B cell (primary cell): ENCODE measurements at regions not wholly inside any gene's neighbourhood (a gene's known extent, or its start where the extent isn't known, plus 50 kb on each side); places are given as distances from the start of the nearest gene placed in this dataset.

Experiments used
- ATAC-seq: fragments of 200-7000 bp; cut with Tn5 transposase; one replicate; pipeline ENCODE4 v1.10.0; 2021; ENCODE audit warnings: low read depth, mild to moderate bottlenecking, moderate number of reproducible peaks, moderate library complexity
- CTCF ChIA-PET: fragments of 350-600 bp; sonication (Branson Sonifier 250); formaldehyde crosslinking; loops from one replicate; lab custom pipeline; 2021; ENCODE audit warnings: antibody characterized with exemption, inconsistent platforms; lab: Charles Lee
- POLR2A ChIA-PET: fragments of 350-600 bp; sonication (Branson Sonifier 250); formaldehyde crosslinking; loops from one replicate; lab custom pipeline; 2021; ENCODE audit warnings: antibody characterized with exemption; lab: Charles Lee
- DNase-seq: peaks from one replicate; pipeline ENCODE4 v3.0.0; 2013
- H2AFZ ChIP-seq: 2 replicates; pipeline ENCODE4 v1.6.1; 2012; ENCODE audit warnings: mild to moderate bottlenecking, low read depth, low read length; ENCODE audit not compliant: insufficient read depth, poor library complexity, severe bottlenecking
- H3K27ac ChIP-seq, 2 donors: 1 replicate in 1 of 2; 2 replicates in 1 of 2; pipeline ENCODE4 v1.5.1; 2012 to 2013; ENCODE audit warnings: low read length in 2 of 2, mild to moderate bottlenecking in 2 of 2, moderate library complexity in 1 of 2
- H3K27me3 ChIP-seq, 4 experiments: fragments of 200-600 bp in 1 of 4; sonication (generic) in 1 of 4; replicated peaks in 1 of 4; 1 replicate in 2 of 4; 2 replicates in 2 of 4; pipeline versions ENCODE4 v1.6.1 to v1.7.0; 2013 to 2016; ENCODE audit warnings: low read length in 3 of 4, mild to moderate bottlenecking in 2 of 4, mixed read lengths in 1 of 4, moderate library complexity in 1 of 4; ENCODE audit not compliant: insufficient read depth in 4 of 4, control insufficient read depth in 3 of 4; ENCODE audit errors: control extremely low read depth in 1 of 4
- H3K36me3 ChIP-seq, 2 experiments: replicated peaks in 1 of 2; 1 replicate in 1 of 2; 2 replicates in 1 of 2; pipeline versions ENCODE4 v1.6.1 to v1.7.1; 2013; ENCODE audit warnings: low read length in 1 of 2; ENCODE audit not compliant: insufficient read depth in 2 of 2, control insufficient read depth in 1 of 2; ENCODE audit errors: control extremely low read depth in 1 of 2, extremely low read depth in 1 of 2
- H3K4me1 ChIP-seq, 2 donors: fragments of 200-600 bp in 1 of 2; sonication (generic) in 1 of 2; 1 replicate in 1 of 2; 2 replicates in 1 of 2; pipeline versions ENCODE4 v1.5.1 to v1.6.1; 2013 to 2017; ENCODE audit warnings: low read length in 2 of 2; ENCODE audit not compliant: control insufficient read depth in 2 of 2, insufficient read depth in 2 of 2
- H3K4me2 ChIP-seq: replicated peaks from 2 replicates; pipeline ENCODE3; 2012; ENCODE audit warnings: mild to moderate bottlenecking, low read depth, low read length; ENCODE audit not compliant: poor library complexity, severe bottlenecking
- H3K4me3 ChIP-seq, 5 experiments: fragments of 200-600 bp in 1 of 5; sonication (generic) in 1 of 5; 1 replicate in 3 of 5; 2 replicates in 2 of 5; pipeline versions ENCODE4 v1.5.1 to v1.7.0; 2011 to 2016; ENCODE audit warnings: low read length in 4 of 5, mild to moderate bottlenecking in 4 of 5, low read depth in 2 of 5, control low read depth in 1 of 5, moderate library complexity in 1 of 5; ENCODE audit not compliant: insufficient read depth in 1 of 5; ENCODE audit errors: control extremely low read depth in 1 of 5, extremely low read depth in 1 of 5
- H3K79me2 ChIP-seq: fragments of 200-600 bp; sonication (generic); one replicate; pipeline ENCODE4 v1.6.0; 2016; ENCODE audit warnings: low read length; ENCODE audit not compliant: control insufficient read depth, insufficient read depth
- H3K9ac ChIP-seq: fragments of 200-600 bp; sonication (generic); 2 replicates; pipeline ENCODE4 v1.6.1; 2017; ENCODE audit warnings: mild to moderate bottlenecking, low read length, moderate library complexity
- H3K9me3 ChIP-seq, 3 donors: one replicate each; pipeline versions ENCODE4 v1.6.1 to v1.7.1; 2013; ENCODE audit warnings: low read length in 2 of 3; ENCODE audit not compliant: control insufficient read depth in 2 of 3, insufficient read depth in 1 of 3; ENCODE audit errors: control extremely low read depth in 1 of 3
- H4K20me1 ChIP-seq: 2 replicates; pipeline ENCODE4 v1.6.0; 2012; ENCODE audit warnings: mild to moderate bottlenecking, low read length; ENCODE audit not compliant: insufficient read depth, control insufficient read depth, poor library complexity, severe bottlenecking
- H3K27ac Mint-ChIP-seq: one replicate; pipeline ENCODE4 v1.8.0; 2021; ENCODE audit warnings: mixed read lengths
- H3K27me3 Mint-ChIP-seq: one replicate; pipeline ENCODE4 v1.8.0; 2021; ENCODE audit warnings: mixed read lengths
- H3K4me1 Mint-ChIP-seq: one replicate; pipeline ENCODE4 v1.8.0; 2021; ENCODE audit warnings: mixed read lengths
- H3K4me3 Mint-ChIP-seq: one replicate; pipeline ENCODE4 v1.8.0; 2021; ENCODE audit warnings: mixed read lengths
- H3K9me3 Mint-ChIP-seq: one replicate; pipeline ENCODE4 v1.8.0; 2022; ENCODE audit warnings: mixed read lengths; ENCODE audit not compliant: insufficient read depth
- EZH2 ChIP-seq: IDR thresholded peaks from 2 replicates; pipeline ENCODE4 v1.6.1; 2012; ENCODE audit warnings: borderline replicate concordance, low read depth, mild to moderate bottlenecking, moderate library complexity, low read length; ENCODE audit not compliant: insufficient read depth, poor library complexity, severe bottlenecking
- WGBS: methylation state at CpG from one replicate; pipeline ENCODE4 v1.1.5; 2013; ENCODE audit warnings: missing lambda C conversion rate; ENCODE audit not compliant: insufficient coverage; 5-methylcytosine and 5-hydroxymethylcytosine counted together
- intact Hi-C: fragments of 100-400 bp; cut with micrococcal nuclease; formaldehyde crosslinking; loops from one replicate; pipeline ENCODE4 v1.10.0; 2022
- TF ChIP-seq, protein P1 (sequence below): fragments of 200-600 bp; IDR thresholded peaks from one replicate; pipeline ENCODE4 v1.8.0; 2022; ENCODE audit warnings: antibody characterized with exemption, mild to moderate bottlenecking

DNA sequence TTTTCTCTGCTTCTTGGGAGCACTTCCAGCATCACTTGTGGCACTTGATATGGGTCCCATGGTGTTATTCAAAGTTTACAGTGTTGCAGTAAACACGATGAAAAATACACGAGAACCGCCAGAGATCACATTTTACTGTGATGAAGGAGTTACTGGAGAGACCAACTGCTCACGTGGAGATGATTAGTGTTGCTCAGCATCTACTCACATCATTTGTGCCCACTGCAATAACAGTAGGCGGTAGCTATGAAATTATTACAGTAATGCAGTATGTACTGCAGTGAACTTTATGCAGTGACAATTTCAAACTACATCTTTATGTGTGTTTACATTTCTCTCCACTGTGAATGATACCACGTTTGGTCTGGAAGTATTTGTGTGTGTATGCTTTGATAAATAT lies 93.5 kb downstream of the SLC4A3 start:
- 100% methylated on average over 2 of the region's 6 CpGs for WGBS
- Mint-ChIP-seq H3K27ac (no peak overlapping the region), H3K4me1 (no peaks in the 10 kb centered on the region), H3K27me3 (peaks cover 16% of the 10 kb centered on the region), H3K9me3 (no peaks in the 10 kb centered on the region), H3K4me3 (no peak overlapping the region)
- ChIA-PET CTCF (no interaction called here), POLR2A (no interaction called here)
- DNase-seq (no peak), ATAC-seq (no peak)
- Histone ChIP-seq H3K9ac (no peak overlapping the region), H2AFZ (no peak overlapping the region), H3K4me3 (no peak overlapping the region), H3K9me3 (no peaks in the 10 kb centered on the region), H3K4me2 (no peak overlapping the region), H3K79me2 (no peaks in the 10 kb centered on the region), H3K36me3 (no peaks in the 10 kb centered on the region), H3K4me1 (no peaks in the 10 kb centered on the region), H4K20me1 (no peaks in the 10 kb centered on the region), H3K27ac (no peak overlapping the region), H3K27me3 (no peaks in the 10 kb centered on the region)
- intact Hi-C loops, result no loop called here
- TF ChIP-seq EZH2, result no peak
- TF ChIP-seq, protein P1, sequence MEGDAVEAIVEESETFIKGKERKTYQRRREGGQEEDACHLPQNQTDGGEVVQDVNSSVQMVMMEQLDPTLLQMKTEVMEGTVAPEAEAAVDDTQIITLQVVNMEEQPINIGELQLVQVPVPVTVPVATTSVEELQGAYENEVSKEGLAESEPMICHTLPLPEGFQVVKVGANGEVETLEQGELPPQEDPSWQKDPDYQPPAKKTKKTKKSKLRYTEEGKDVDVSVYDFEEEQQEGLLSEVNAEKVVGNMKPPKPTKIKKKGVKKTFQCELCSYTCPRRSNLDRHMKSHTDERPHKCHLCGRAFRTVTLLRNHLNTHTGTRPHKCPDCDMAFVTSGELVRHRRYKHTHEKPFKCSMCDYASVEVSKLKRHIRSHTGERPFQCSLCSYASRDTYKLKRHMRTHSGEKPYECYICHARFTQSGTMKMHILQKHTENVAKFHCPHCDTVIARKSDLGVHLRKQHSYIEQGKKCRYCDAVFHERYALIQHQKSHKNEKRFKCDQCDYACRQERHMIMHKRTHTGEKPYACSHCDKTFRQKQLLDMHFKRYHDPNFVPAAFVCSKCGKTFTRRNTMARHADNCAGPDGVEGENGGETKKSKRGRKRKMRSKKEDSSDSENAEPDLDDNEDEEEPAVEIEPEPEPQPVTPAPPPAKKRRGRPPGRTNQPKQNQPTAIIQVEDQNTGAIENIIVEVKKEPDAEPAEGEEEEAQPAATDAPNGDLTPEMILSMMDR, result no peak

DNA sequence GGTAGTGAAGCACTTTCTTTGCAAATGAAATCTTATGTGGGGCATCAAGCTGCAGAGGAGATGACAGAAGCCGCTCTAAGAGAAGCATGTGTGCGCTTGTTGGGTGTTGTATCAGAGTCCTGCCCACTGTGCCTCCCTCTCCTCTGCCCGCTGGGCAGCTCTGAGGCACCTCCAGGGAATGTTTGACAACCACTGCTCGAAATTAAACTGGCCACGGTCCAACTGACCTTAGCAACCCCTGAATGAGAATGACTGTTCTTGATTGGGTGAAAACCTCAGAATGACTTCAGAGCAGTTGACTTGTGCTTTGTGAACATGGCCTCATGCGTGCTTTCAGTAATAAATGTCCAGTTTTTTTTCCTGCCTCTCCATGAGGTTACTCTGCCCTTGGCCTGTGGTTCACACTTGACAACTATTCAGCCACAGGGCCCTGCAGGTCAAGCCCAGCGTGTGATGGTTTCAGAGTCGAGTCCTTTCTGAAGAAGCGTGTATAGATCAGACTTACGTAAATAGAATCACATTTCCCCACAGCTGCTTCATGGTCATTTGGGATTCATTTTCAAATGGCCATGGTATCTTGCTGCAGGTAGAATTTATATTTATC lies 94.9 kb downstream of the SLC4A3 start:
- TF ChIP-seq, protein P1, result no peak
- TF ChIP-seq EZH2, result no peak
- Histone ChIP-seq H3K4me2 (no peak overlapping the region), H3K79me2 (no peaks in the 10 kb centered on the region), H3K4me3 (no peak overlapping the region), H3K27ac (no peak overlapping the region), H3K9me3 (no peaks in the 10 kb centered on the region), H3K4me1 (no peaks in the 10 kb centered on the region), H2AFZ (no peak overlapping the region), H3K36me3 (no peaks in the 10 kb centered on the region), H3K9ac (no peak overlapping the region), H3K27me3 (no peaks in the 10 kb centered on the region), H4K20me1 (no peaks in the 10 kb centered on the region)
- H3K9me3 Mint-ChIP-seq, result no peaks in the 10 kb centered on the region
- no peaks in the 10 kb centered on the region for H3K4me1 Mint-ChIP-seq
- no peak overlapping the region for H3K27ac Mint-ChIP-seq
- 89% methylated on average over 6 of the region's 10 CpGs for WGBS
- intact Hi-C loops, result no loop called here
- H3K27me3 Mint-ChIP-seq, result peaks cover 12% of the 10 kb centered on the region
- CTCF ChIA-PET, result no interaction called here
- H3K4me3 Mint-ChIP-seq, result no peak overlapping the region
- no peak for DNase-seq
- ATAC-seq, result no peak
- POLR2A ChIA-PET, result no interaction called here
